ENCODE measurements at regions not wholly inside any gene's neighbourhood (a gene's known extent, or its start where the extent isn't known, plus 50 kb on each side); places are given as distances from the start of the nearest gene placed in this dataset.

- TF ChIP-seq POLR2AphosphoS5 (IDR thresholded peaks at IDR 0.05), result no peak
- TF ChIP-seq, protein P1, sequence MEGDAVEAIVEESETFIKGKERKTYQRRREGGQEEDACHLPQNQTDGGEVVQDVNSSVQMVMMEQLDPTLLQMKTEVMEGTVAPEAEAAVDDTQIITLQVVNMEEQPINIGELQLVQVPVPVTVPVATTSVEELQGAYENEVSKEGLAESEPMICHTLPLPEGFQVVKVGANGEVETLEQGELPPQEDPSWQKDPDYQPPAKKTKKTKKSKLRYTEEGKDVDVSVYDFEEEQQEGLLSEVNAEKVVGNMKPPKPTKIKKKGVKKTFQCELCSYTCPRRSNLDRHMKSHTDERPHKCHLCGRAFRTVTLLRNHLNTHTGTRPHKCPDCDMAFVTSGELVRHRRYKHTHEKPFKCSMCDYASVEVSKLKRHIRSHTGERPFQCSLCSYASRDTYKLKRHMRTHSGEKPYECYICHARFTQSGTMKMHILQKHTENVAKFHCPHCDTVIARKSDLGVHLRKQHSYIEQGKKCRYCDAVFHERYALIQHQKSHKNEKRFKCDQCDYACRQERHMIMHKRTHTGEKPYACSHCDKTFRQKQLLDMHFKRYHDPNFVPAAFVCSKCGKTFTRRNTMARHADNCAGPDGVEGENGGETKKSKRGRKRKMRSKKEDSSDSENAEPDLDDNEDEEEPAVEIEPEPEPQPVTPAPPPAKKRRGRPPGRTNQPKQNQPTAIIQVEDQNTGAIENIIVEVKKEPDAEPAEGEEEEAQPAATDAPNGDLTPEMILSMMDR (IDR thresholded peaks at IDR 0.05), result no peak
These were observed 103.9 kb upstream of the KCTD7 start for GRCh38 chr7:66524738-66525137.

Data from suprapubic skin (tissue), 3 donors.